ENCODE measurements at regions not wholly inside any gene's neighbourhood (a gene's known extent, or its start where the extent isn't known, plus 50 kb on each side); places are given as distances from the start of the nearest gene placed in this dataset.

DNA sequence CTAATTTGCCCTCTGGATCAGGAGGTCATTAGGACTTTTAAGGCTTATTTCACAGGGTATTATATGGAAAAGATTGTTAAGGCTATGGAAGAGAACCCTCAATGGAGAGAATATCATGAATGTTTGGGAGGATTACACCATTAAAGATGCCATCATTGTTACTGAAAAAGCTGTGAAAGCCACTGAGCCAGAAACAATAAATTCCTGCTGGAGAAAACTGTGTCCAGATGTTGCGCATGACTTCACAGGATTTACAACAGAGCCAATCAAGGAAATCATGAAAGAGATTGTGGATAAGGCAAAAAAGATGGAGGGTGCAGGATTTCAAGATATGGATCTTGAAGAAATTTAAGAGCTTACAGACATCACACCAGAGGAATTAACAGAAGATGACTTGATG is 798.3 kb upstream of the SLC35B3 start:
- no peak for TF ChIP-seq EZH2 (IDR thresholded peaks at IDR 0.05; ENCODE audit: insufficient read depth, low read length)
- TF ChIP-seq, protein P1, sequence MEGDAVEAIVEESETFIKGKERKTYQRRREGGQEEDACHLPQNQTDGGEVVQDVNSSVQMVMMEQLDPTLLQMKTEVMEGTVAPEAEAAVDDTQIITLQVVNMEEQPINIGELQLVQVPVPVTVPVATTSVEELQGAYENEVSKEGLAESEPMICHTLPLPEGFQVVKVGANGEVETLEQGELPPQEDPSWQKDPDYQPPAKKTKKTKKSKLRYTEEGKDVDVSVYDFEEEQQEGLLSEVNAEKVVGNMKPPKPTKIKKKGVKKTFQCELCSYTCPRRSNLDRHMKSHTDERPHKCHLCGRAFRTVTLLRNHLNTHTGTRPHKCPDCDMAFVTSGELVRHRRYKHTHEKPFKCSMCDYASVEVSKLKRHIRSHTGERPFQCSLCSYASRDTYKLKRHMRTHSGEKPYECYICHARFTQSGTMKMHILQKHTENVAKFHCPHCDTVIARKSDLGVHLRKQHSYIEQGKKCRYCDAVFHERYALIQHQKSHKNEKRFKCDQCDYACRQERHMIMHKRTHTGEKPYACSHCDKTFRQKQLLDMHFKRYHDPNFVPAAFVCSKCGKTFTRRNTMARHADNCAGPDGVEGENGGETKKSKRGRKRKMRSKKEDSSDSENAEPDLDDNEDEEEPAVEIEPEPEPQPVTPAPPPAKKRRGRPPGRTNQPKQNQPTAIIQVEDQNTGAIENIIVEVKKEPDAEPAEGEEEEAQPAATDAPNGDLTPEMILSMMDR (IDR thresholded peaks at IDR 0.05; ENCODE audit: insufficient read depth, low read depth, low read length), result no peak
- H3K27ac Mint-ChIP-seq (ENCODE audit: unreplicated experiment), result no peak overlapping the region
- H3K27ac ChIP-seq (ENCODE audit: low read depth, low read length), result no peak overlapping the region
- no peaks in the 10 kb centered on the region for H3K36me3 Mint-ChIP-seq (ENCODE audit: low read depth, unreplicated experiment)
- FAIRE-seq (no peak), DNase-seq (ENCODE audit: low read depth) (no peak)
- no peaks in the 10 kb centered on the region for H3K4me1 ChIP-seq (ENCODE audit: insufficient read depth, low read length)
- no peak overlapping the region for H3K4me3 ChIP-seq (ENCODE audit: insufficient read depth, low read depth, low read length)
- H3K27me3 Mint-ChIP-seq (ENCODE audit: low read depth, unreplicated experiment), result no peaks in the 10 kb centered on the region
- no peak overlapping the region for H3K9ac ChIP-seq (ENCODE audit: low read length)
- no peaks in the 10 kb centered on the region for H3K79me2 ChIP-seq (ENCODE audit: insufficient read depth, low read length)
- H3K27me3 ChIP-seq (ENCODE audit: insufficient read depth, low read length), result no peaks in the 10 kb centered on the region
- H4K20me1 ChIP-seq (ENCODE audit: insufficient read depth, low read length), result no peaks in the 10 kb centered on the region
- H3K4me3 Mint-ChIP-seq (ENCODE audit: unreplicated experiment), result no peak overlapping the region
- H2AFZ ChIP-seq (ENCODE audit: low read depth, low read length), result no peak overlapping the region
- H3K9me3 ChIP-seq (ENCODE audit: insufficient read depth, low read depth, low read length), result peaks cover 3% of the 10 kb centered on the region
- H3K36me3 ChIP-seq (ENCODE audit: insufficient read depth, low read length), result no peaks in the 10 kb centered on the region
- H3K4me1 Mint-ChIP-seq (ENCODE audit: low read depth, unreplicated experiment), result no peaks in the 10 kb centered on the region
- H3K4me2 ChIP-seq (ENCODE audit: low read length), result no peak overlapping the region
- peaks cover 2% of the 10 kb centered on the region for H3K9me3 Mint-ChIP-seq (ENCODE audit: unreplicated experiment)

DNA sequence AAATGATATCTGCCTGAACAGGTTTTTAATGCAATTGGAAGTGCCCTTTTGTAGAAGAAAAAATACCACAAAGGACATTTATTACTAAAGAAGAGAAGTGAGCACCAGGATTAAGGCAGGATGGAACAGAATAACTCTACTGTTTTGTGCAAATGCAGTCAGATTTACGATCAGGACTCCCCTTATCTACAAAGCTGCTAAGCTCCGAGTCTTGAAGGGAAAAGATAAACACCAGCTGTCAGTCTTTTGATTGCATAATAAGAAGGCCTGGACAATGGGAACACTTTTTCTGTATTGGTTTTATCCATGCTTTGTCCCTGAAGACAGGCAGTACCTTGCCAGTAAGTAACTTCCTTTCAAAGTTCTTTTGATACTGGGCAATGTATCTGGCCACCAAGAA is 797.9 kb upstream of the SLC35B3 start:
- Histone ChIP-seq H3K4me2 (ENCODE audit: low read length) (no peak overlapping the region), H4K20me1 (ENCODE audit: insufficient read depth, low read length) (no peaks in the 10 kb centered on the region), H3K79me2 (ENCODE audit: insufficient read depth, low read length) (no peaks in the 10 kb centered on the region), H3K9ac (ENCODE audit: low read length) (no peak overlapping the region), H2AFZ (ENCODE audit: low read depth, low read length) (no peak overlapping the region), H3K4me1 (ENCODE audit: insufficient read depth, low read length) (no peaks in the 10 kb centered on the region), H3K27ac (ENCODE audit: low read depth, low read length) (no peak overlapping the region), H3K27me3 (ENCODE audit: insufficient read depth, low read length) (no peaks in the 10 kb centered on the region), H3K9me3 (ENCODE audit: insufficient read depth, low read depth, low read length) (peaks cover 3% of the 10 kb centered on the region), H3K4me3 (ENCODE audit: insufficient read depth, low read depth, low read length) (no peak overlapping the region), H3K36me3 (ENCODE audit: insufficient read depth, low read length) (no peaks in the 10 kb centered on the region)
- Mint-ChIP-seq H3K9me3 (ENCODE audit: unreplicated experiment) (peaks cover 2% of the 10 kb centered on the region), H3K27ac (ENCODE audit: unreplicated experiment) (no peak overlapping the region), H3K27me3 (ENCODE audit: low read depth, unreplicated experiment) (no peaks in the 10 kb centered on the region), H3K4me1 (ENCODE audit: low read depth, unreplicated experiment) (no peaks in the 10 kb centered on the region), H3K36me3 (ENCODE audit: low read depth, unreplicated experiment) (no peaks in the 10 kb centered on the region), H3K4me3 (ENCODE audit: unreplicated experiment) (no peak overlapping the region)
- no peak for TF ChIP-seq EZH2 (IDR thresholded peaks at IDR 0.05; ENCODE audit: insufficient read depth, low read length)
- TF ChIP-seq, protein P1 (IDR thresholded peaks at IDR 0.05; ENCODE audit: insufficient read depth, low read depth, low read length), result no peak
- DNase-seq (ENCODE audit: low read depth) (no peak), FAIRE-seq (no peak)

DNA sequence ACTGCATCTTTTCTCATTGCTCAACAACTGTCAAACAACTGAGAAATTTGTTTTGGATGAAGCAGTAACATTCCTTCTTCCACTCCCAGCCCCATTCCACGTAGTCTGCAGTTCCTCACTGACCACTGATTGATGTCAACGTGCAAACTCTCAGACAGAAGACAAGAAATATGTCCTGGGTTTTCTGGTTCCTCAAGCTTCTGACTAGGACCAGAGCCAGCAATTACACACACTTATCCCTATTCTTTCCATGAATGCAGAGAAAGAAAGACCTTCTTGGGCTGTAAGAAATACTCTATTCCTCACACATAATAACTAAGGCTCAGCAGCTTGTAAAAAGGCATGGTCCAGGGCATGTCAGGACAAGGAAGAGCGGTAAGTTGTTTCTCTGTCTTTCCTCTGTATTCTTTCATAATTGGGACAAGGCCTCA is 790.1 kb upstream of the SLC35B3 start:
- Histone ChIP-seq H3K79me2 (ENCODE audit: insufficient read depth, low read length) (no peaks in the 10 kb centered on the region), H3K27ac (ENCODE audit: low read depth, low read length) (no peak overlapping the region), H4K20me1 (ENCODE audit: insufficient read depth, low read length) (no peaks in the 10 kb centered on the region), H2AFZ (ENCODE audit: low read depth, low read length) (no peak overlapping the region), H3K36me3 (ENCODE audit: insufficient read depth, low read length) (no peaks in the 10 kb centered on the region), H3K4me1 (ENCODE audit: insufficient read depth, low read length) (no peaks in the 10 kb centered on the region), H3K4me2 (ENCODE audit: low read length) (no peak overlapping the region), H3K9me3 (ENCODE audit: insufficient read depth, low read depth, low read length) (no peaks in the 10 kb centered on the region), H3K9ac (ENCODE audit: low read length) (no peak overlapping the region), H3K27me3 (ENCODE audit: insufficient read depth, low read length) (no peaks in the 10 kb centered on the region), H3K4me3 (ENCODE audit: insufficient read depth, low read depth, low read length) (no peak overlapping the region)
- Mint-ChIP-seq H3K9me3 (ENCODE audit: unreplicated experiment) (no peaks in the 10 kb centered on the region), H3K4me3 (ENCODE audit: unreplicated experiment) (no peak overlapping the region), H3K27me3 (ENCODE audit: low read depth, unreplicated experiment) (no peaks in the 10 kb centered on the region), H3K27ac (ENCODE audit: unreplicated experiment) (no peak overlapping the region), H3K4me1 (ENCODE audit: low read depth, unreplicated experiment) (no peaks in the 10 kb centered on the region), H3K36me3 (ENCODE audit: low read depth, unreplicated experiment) (no peaks in the 10 kb centered on the region)
- FAIRE-seq, result no peak
- TF ChIP-seq, protein P1 (IDR thresholded peaks at IDR 0.05; ENCODE audit: insufficient read depth, low read depth, low read length), result no peak
- TF ChIP-seq EZH2 (IDR thresholded peaks at IDR 0.05; ENCODE audit: insufficient read depth, low read length), result no peak
- peak; percentile 85 for DNase-seq (ENCODE audit: low read depth)
